Midbrain (tissue), 1 donor: ENCODE measurements at regions not wholly inside any gene's neighbourhood (a gene's known extent, or its start where the extent isn't known, plus 50 kb on each side); places are given as distances from the start of the nearest gene placed in this dataset.
"Not testable (repeated sequence)": the region's sequence is repeated elsewhere in the genome, so short reads cannot be mapped to it uniquely, and the experiment has no call there.

Source experiments
- DNase-seq: peaks from one replicate; lab custom pipeline; 2025; lab: John Stamatoyannopoulos, UW

DNA sequence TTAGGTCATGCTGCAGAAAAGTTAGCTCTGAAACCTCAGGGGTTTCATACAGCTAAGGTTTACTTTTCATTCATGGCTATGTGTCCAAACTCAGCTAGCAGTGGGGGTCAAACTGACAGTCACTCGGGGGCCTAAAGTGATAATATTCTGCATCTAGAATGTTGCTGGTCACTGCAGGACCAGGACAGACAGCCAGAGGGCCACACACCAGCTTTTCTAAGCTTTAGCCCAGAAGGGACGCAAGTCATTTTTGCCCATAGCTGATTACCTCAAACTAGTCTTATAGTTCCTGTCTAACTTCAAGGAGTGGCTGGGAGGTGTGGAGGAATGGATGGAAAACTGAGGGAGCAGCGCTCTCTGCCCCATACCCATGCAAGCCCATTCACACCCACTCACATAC lies 163.0 kb upstream of the NLRP1 start:
- DNase-seq, result no peak

- no peak for DNase-seq
Measured at GRCh38 chr17:5747964-5748363, 163.7 kb upstream of the NLRP1 start.

GRCh38 chr17:5753421-5753820 lies 169.1 kb upstream of the NLRP1 start:
- no peak for DNase-seq

GRCh38 chr17:5757314-5757907 lies 173.1 kb upstream of the NLRP1 start:
- DNase-seq, result no peak

DNA sequence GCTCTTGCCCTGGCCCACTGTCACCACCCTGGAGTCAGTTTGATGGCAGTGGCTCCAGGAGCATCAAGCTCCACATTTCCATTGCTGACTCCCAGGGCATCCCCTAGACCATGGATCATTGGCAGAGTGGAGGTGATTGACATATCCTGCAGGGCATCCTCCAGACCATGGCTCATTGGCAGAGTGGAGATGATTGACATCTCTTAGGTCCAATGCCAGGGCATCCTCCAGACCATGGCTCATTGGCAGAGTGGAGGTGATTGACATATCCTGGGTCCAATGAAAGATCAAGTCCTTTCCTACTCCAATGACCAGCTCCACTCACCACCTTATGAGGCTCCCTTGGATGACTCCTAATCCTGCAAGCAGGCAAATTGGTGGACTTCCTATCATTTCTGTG lies 174.3 kb upstream of the NLRP1 start:
- DNase-seq, result no peak

GRCh38 chr17:5759501-5759925 lies 175.2 kb upstream of the NLRP1 start:
- DNase-seq, result no peak

GRCh38 chr17:5762191-5762590 lies 177.9 kb upstream of the NLRP1 start:
- no peak for DNase-seq

GRCh38 chr17:5763595-5764306 lies 179.4 kb upstream of the NLRP1 start:
- DNase-seq, result no peak

DNA sequence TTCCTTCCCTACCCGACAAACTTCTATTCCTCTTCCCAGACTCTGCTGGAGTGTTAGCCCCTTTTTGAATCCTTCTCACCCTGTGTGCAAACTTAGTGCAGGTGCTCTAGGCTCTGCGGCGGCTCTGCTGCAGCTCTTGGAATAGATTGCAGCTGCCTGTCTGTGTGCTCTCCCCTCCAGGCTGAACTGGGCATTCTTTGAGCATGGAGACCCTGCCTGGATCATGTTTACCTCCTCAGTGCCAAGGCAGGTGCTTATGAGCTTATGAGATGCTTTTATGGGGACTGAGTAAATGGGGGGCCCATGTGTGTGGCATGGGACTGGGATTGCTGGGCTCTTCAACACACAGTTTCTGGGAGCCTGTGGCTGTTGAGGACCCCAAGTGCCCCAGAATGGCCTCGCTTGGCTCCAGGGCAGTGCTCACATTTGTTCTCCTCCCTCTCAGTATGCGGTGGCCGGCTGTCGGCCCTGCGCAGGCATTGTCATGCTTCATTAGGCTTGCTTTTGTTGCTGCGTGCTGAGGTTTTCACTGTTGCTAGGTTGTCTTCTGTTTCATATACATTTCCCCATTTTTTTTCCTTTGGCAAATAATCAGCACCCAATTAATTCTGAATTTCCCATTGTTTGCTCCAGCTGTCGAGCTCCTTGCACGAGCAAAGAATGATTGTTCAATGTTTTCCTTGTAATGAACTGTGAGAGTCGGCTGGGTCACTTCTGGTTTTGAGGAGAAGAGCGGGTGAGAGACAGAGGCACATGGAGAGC lies 185.5 kb upstream of the NLRP1 start:
- no peak for DNase-seq

DNA sequence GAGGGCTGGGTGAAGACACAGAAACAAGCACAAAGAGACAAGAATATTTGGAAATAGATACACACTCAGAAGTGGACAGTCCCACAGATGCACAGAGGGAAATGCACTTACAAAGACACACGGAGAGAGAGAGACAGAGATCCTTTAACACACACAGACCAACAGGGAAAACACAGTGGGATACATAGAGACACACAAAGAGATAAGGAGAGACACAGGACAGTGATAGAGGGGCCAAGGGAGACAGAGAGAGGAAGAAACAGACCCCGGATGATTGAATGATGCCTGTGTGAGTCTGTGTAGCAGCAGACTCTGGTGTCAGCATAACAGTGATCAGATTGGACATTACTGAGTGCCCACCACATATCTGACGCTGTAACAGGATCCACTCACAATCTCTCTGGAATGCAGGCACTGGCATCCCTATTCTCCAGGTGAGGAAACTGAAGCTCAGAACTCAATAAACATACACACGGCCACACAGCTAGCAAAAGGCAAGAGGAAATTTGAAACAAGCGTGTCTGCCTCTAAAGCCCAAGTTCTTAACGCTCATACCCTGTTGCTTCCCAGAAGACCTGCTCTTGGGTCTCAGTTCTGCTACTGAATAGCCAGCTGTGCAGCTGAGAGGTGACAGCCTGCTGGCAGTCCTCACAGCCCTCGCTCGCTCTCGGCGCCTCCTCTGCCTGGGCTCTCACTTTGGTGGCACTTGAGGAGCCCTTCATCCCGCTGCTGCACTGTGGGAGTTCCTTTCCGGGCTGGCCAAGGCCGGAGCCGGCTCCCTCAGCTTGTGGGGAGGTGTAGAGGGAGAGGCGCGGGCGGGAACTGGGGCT lies 186.3 kb upstream of the NLRP1 start:
- no peak for DNase-seq

DNA sequence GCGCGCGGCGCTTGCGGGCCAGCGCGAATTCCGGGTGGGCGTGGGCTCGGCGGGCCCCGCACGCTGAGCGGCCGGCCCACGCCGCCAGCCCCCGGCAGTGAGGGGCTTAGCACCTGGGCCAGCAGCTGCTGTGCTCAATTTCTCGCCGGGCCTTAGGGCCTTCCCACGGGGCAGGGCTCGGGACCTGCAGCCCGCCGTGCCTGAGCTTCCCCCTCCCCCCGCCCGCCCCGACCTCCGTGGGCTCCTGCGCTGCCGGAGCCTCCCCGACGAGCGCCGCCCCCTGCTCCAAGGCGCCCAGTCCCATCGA lies 186.9 kb upstream of the NLRP1 start:
- DNase-seq, result not testable (repeated sequence)

DNA sequence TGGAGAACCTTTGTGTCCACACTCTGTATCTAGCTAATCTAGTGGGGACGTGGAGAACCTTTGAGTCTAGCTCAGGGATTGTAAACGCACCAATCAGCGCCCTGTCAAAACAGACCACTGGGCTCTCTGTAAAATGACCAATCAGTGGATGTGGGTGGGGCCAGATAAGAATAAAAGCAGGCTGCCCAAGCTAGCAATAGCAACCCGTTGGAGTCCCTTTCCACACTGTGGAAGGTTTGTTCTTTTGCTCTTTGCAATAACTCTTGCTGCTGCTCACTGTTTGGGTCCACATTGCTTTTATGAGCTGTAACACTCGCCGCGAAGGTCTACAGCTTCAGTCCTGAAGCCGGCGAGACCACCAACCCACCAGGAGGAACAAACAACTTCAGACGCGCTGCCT lies 187.7 kb upstream of the NLRP1 start:
- not testable (repeated sequence) for DNase-seq

GRCh38 chr17:5772720-5773119 lies 188.4 kb upstream of the NLRP1 start:
- no peak for DNase-seq

DNA sequence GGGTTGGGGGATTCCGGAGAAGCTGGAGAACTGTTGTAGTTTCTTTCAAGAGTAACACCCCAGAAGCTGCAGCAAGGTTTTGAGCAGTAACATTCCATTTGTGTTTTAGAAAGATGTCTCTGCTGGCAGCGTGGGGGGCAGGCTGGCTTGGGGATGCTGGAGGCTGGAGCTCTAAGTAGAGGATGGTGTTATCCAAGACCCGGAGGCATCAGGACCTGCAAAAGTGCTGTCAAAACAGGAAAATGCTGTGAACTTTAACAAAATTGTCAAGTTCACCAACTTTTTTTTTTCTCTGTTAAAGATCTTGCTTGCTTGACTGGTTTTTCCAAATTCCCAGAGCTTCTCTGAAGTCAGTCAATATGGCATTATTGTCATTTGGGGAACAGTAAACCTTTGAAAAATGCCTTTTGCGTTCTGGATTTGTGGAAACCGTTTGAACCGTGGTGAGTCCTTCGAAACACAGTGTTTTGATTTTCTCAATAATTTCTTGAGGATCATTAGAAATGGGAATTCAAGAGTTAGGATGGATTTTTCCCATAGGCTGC lies 189.6 kb upstream of the NLRP1 start:
- DNase-seq, result no peak

DNA sequence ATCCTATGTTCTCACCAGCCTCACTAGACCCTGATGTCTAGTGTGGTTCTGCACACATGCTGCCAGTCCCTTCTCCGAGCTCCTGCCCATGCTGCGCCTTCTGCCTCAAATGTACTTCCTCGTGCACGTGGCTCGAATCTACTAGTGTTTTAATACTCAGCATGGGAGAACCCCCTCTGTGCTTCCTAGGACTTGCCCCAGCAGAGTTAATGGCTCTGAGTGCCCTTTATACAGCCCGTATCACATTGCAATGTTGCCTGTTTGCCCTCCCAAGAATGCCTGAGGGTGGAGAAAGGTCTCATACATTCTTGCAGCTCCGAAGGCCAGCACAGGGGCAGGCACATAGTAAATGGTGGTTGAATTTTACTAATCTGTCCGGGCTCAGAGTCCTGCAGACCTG lies 190.8 kb upstream of the NLRP1 start:
- no peak for DNase-seq

DNA sequence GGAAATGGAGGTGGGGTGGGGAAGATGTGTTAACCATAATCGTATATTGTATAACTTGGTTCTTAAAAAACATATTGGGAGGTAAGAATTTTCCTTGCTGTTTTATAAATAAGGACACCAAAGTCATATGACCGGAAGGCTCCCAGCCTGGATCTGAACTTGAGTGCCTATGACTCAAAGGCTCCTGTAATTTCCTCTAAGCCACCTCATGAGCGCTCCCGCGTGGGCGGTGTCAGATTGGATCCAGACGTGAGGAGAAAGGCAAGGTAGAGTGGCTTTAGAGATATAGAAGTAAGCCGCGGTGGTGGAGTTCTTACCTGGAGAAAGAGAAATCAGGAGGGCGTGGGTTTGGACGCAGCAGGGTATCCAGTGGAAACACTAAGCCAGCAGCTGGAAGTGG lies 196.2 kb upstream of the NLRP1 start:
- no peak for DNase-seq

- no peak for DNase-seq
Measured at GRCh38 chr17:5781236-5781927, 197.1 kb upstream of the NLRP1 start.

DNA sequence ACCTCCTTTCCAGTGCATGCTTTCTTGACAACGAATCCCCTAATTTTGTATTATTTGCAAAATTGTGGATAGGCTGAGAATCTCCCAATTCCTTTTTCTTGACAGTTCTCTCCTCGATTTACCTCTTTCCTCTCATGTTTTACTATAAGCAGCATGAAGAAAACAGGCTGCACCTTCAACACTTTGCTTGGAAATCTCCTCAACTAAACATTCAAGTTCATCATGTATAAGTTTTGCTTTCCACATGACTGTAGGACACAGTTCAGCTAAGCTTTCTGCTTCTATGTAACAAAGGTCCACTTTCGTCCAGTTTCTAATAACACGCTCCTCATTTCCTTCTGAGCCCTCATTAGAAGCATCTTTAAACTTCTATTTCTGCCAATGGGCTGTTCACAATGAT lies 199.0 kb upstream of the NLRP1 start:
- DNase-seq, result no peak

GRCh38 chr17:5783851-5784250 lies 199.5 kb upstream of the NLRP1 start:
- no peak for DNase-seq

- no peak for DNase-seq
Measured at GRCh38 chr17:5784791-5785190, 200.5 kb upstream of the NLRP1 start.

DNA sequence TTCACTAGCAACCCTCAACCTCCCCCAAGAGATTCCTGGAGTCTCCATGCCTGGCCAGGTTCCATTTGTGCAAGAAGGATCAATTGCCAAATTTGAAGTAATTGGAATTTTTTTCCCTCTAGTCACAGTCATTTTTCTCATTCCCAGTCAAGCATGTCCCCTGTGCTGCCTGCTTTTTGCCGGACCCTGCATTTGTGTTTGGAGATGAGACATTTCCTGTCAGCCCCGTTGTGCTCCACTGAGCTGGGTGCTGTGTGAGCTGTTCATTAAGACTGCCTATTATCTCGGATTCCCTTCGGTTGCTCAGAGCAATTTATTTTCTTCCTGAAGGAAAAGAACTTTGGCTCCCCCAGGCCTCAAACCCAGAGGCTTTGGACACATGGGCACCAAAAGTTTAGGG lies 201.0 kb upstream of the NLRP1 start:
- DNase-seq, result no peak
